Fibroblast of the aortic adventitia (primary cell): ENCODE measurements at regions not wholly inside any gene's neighbourhood (a gene's known extent, or its start where the extent isn't known, plus 50 kb on each side); places are given as distances from the start of the nearest gene placed in this dataset.

Experiments used
- DNase-seq: peaks from one replicate; pipeline ENCODE4 v3.0.0-alpha.2; 2010; ENCODE audit warnings: low read depth
- H3K4me3 ChIP-seq: 2 replicates; pipeline ENCODE4 v1.5.1; 2011; ENCODE audit warnings: low read depth, mild to moderate bottlenecking, control low read depth, low read length, moderate library complexity
- TF ChIP-seq, protein P1 (sequence below): IDR thresholded peaks from 2 replicates; pipeline ENCODE4 v1.5.1; 2011; ENCODE audit warnings: mild to moderate bottlenecking, low read length, control low read depth, inconsistent platforms; ENCODE audit not compliant: insufficient read depth

DNA sequence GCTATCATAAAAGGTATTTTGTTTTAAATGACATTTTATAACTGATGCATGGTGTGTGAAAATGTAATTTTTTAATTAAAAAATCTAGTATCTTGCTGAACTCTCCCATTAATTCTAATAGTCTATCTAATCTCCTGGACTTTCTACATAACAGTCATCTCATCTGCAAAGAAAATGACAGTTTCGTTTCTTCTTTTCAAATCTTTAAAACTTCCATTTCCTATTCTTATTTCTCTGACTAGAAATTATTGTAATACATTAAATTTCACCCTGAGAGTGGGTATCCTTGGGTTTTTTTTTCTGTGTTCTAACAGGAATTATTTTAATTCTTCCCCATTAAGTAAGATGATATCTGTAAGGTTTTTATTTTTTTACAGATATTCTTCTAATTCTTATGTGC lies 120.1 kb downstream of the KCNF1 start:
- DNase-seq: no peak
- H3K4me3 ChIP-seq: no peak overlapping the region
- TF ChIP-seq, protein P1, sequence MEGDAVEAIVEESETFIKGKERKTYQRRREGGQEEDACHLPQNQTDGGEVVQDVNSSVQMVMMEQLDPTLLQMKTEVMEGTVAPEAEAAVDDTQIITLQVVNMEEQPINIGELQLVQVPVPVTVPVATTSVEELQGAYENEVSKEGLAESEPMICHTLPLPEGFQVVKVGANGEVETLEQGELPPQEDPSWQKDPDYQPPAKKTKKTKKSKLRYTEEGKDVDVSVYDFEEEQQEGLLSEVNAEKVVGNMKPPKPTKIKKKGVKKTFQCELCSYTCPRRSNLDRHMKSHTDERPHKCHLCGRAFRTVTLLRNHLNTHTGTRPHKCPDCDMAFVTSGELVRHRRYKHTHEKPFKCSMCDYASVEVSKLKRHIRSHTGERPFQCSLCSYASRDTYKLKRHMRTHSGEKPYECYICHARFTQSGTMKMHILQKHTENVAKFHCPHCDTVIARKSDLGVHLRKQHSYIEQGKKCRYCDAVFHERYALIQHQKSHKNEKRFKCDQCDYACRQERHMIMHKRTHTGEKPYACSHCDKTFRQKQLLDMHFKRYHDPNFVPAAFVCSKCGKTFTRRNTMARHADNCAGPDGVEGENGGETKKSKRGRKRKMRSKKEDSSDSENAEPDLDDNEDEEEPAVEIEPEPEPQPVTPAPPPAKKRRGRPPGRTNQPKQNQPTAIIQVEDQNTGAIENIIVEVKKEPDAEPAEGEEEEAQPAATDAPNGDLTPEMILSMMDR: no peak

GRCh38 chr2:11032396-11032795 lies 120.7 kb downstream of the KCNF1 start:
- no peak for DNase-seq
- TF ChIP-seq, protein P1: no peak
- no peak overlapping the region for H3K4me3 ChIP-seq

DNA sequence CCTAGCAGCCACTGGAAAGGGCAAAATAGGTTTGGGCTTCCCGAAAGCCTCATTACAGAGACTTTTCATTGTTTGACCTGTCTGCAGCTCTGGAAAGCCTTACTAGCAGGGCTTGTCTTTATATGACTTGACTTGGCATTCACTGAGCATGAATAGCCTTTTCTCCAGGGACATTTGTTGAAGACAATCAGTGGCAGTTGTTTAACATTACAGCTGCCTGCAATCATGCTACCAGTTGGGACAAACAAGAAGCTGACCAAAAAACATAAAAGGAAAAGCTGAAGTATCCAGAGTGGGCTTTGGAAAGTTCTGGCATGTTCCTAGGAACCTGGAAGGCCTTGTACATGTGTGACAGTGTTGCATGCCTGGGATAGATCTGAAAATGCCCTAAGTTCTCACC lies 121.4 kb downstream of the KCNF1 start:
- DNase-seq: no peak
- no peak overlapping the region for H3K4me3 ChIP-seq
- TF ChIP-seq, protein P1: no peak

- H3K4me3 ChIP-seq: no peak overlapping the region
- DNase-seq: no peak
- TF ChIP-seq, protein P1: no peak
These were observed 116.6 kb upstream of the SLC66A3 start for GRCh38 chr2:11038641-11039040.

DNA sequence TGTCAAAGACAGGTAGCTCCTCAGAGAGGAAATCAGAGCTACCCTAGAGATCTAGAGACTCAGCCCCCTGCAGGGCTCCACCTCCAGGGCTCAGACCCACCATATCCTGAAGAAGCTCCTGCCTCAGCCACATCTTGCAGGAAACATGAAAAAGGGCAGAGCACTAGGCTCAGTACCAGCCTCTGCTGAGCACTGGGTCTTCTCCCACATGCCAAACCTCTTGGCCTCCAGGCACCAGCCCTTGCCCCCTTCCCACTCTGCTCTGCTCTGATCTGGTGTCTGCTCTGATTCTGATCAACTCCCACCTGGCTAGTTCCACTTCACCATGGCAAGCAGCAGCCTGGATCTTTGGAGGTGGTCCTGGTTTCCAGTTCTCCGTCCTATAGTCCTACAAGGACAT lies 114.3 kb upstream of the SLC66A3 start:
- TF ChIP-seq, protein P1: no peak
- no peak overlapping the region for H3K4me3 ChIP-seq
- no peak for DNase-seq

DNA sequence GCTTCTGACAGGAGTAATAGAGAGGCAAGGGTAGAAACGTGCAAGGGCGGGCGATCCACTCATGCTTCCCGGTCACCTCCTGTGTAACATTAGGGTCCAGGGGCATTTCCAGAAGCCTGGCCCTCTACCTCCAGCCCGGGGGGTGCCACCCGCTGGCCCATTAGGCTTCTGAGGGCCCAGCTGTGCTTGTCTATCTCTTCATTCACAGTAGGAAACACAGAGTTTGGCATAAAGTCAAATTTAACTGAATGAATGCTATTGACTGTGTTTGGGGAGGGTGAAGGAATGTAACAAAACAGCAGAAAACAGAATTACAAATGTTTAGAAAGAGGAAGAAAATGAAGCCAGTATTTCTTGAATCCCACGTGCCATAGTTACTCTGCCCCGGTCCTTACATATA lies 112.4 kb upstream of the SLC66A3 start:
- TF ChIP-seq, protein P1: no peak
- H3K4me3 ChIP-seq: no peak overlapping the region
- DNase-seq: no peak

- DNase-seq: no peak
- TF ChIP-seq, protein P1: no peak
These were observed 112.0 kb upstream of the SLC66A3 start for GRCh38 chr2:11043245-11043644.

More at GRCh38 chr2:11043245-11043644, 112.0 kb upstream of the SLC66A3 start:
- no peak overlapping the region for H3K4me3 ChIP-seq
